ENCODE measurements at regions not wholly inside any gene's neighbourhood (a gene's known extent, or its start where the extent isn't known, plus 50 kb on each side); places are given as distances from the start of the nearest gene placed in this dataset.

GRCh38 chr16:72349719-72350118, 177.8 kb upstream of the PMFBP1 start:
- Mint-ChIP-seq H3K27ac (ENCODE audit: low read depth) (no peak overlapping the region), H3K4me1 (no peaks in the 10 kb centered on the region), H3K27me3 (no peaks in the 10 kb centered on the region), H3K9me3 (no peaks in the 10 kb centered on the region), H3K4me3 (no peak overlapping the region), H3K36me3 (ENCODE audit: insufficient read depth) (peaks cover 3% of the 10 kb centered on the region)
- DNase-seq (ENCODE audit: low spot score in 2 of 2) (no peak), ATAC-seq (replicated peaks; ENCODE audit: extremely low read depth, poor library complexity, severe bottlenecking) (no peak)

- ATAC-seq (replicated peaks; ENCODE audit: extremely low read depth, poor library complexity, severe bottlenecking) (no peak), DNase-seq (ENCODE audit: low spot score in 2 of 2) (no peak)
- H3K36me3 Mint-ChIP-seq (ENCODE audit: insufficient read depth) = no peaks in the 10 kb centered on the region
- H3K27ac Mint-ChIP-seq (ENCODE audit: low read depth) = no peak overlapping the region
- peaks cover 21% of the 10 kb centered on the region for H3K9me3 Mint-ChIP-seq
- H3K4me1 Mint-ChIP-seq = no peaks in the 10 kb centered on the region
- H3K4me3 Mint-ChIP-seq = no peak overlapping the region
- H3K27me3 Mint-ChIP-seq = no peaks in the 10 kb centered on the region
These were observed 161.0 kb upstream of the PMFBP1 start for GRCh38 chr16:72332926-72333325.

- DNase-seq (ENCODE audit: low spot score in 2 of 2) = no peak
- H3K9me3 Mint-ChIP-seq = peaks cover 32% of the 10 kb centered on the region
- no peak for ATAC-seq (replicated peaks; ENCODE audit: extremely low read depth, poor library complexity, severe bottlenecking)
- H3K4me1 Mint-ChIP-seq = no peaks in the 10 kb centered on the region
- no peak overlapping the region for H3K27ac Mint-ChIP-seq (ENCODE audit: low read depth)
- H3K36me3 Mint-ChIP-seq (ENCODE audit: insufficient read depth) = no peaks in the 10 kb centered on the region
- H3K27me3 Mint-ChIP-seq = no peaks in the 10 kb centered on the region
- no peak overlapping the region for H3K4me3 Mint-ChIP-seq
These were observed 152.6 kb upstream of the PMFBP1 start for GRCh38 chr16:72324578-72324977.

- Mint-ChIP-seq H3K9me3 (peaks cover 28% of the 10 kb centered on the region), H3K4me3 (no peak overlapping the region), H3K27ac (ENCODE audit: low read depth) (no peak overlapping the region), H3K36me3 (ENCODE audit: insufficient read depth) (no peaks in the 10 kb centered on the region), H3K4me1 (no peaks in the 10 kb centered on the region), H3K27me3 (no peaks in the 10 kb centered on the region)
- no peak for DNase-seq (ENCODE audit: low spot score in 2 of 2)
- no peak for ATAC-seq (replicated peaks; ENCODE audit: extremely low read depth, poor library complexity, severe bottlenecking)
These were observed 145.5 kb upstream of the PMFBP1 start for GRCh38 chr16:72317446-72317845.

GRCh38 chr16:72313903-72314302, 141.9 kb upstream of the PMFBP1 start:
- ATAC-seq (replicated peaks; ENCODE audit: extremely low read depth, poor library complexity, severe bottlenecking) (no peak), DNase-seq (ENCODE audit: low spot score in 2 of 2) (no peak)
- H3K4me3 Mint-ChIP-seq = no peak overlapping the region
- H3K36me3 Mint-ChIP-seq (ENCODE audit: insufficient read depth) = no peaks in the 10 kb centered on the region
- no peak overlapping the region for H3K27ac Mint-ChIP-seq (ENCODE audit: low read depth)
- no peaks in the 10 kb centered on the region for H3K4me1 Mint-ChIP-seq
- peaks cover 15% of the 10 kb centered on the region for H3K9me3 Mint-ChIP-seq
- H3K27me3 Mint-ChIP-seq = no peaks in the 10 kb centered on the region

GRCh38 chr16:72312828-72313227, 140.9 kb upstream of the PMFBP1 start:
- H3K9me3 Mint-ChIP-seq = peaks cover 19% of the 10 kb centered on the region
- H3K36me3 Mint-ChIP-seq (ENCODE audit: insufficient read depth) = no peaks in the 10 kb centered on the region
- DNase-seq (ENCODE audit: low spot score in 2 of 2) (no peak), ATAC-seq (replicated peaks; ENCODE audit: extremely low read depth, poor library complexity, severe bottlenecking) (no peak)
- no peak overlapping the region for H3K4me3 Mint-ChIP-seq
- H3K27ac Mint-ChIP-seq (ENCODE audit: low read depth) = no peak overlapping the region
- H3K4me1 Mint-ChIP-seq = no peaks in the 10 kb centered on the region
- no peaks in the 10 kb centered on the region for H3K27me3 Mint-ChIP-seq

- Mint-ChIP-seq H3K4me3 (no peak overlapping the region), H3K36me3 (ENCODE audit: insufficient read depth) (no peaks in the 10 kb centered on the region), H3K27ac (ENCODE audit: low read depth) (no peak overlapping the region), H3K27me3 (no peaks in the 10 kb centered on the region), H3K9me3 (peaks cover 23% of the 10 kb centered on the region), H3K4me1 (no peaks in the 10 kb centered on the region)
- ATAC-seq (replicated peaks; ENCODE audit: extremely low read depth, poor library complexity, severe bottlenecking) (no peak), DNase-seq (ENCODE audit: low spot score in 2 of 2) (no peak)
These were observed 139.5 kb upstream of the PMFBP1 start for GRCh38 chr16:72311426-72311825.

GRCh38 chr16:72309001-72309400, 137.0 kb upstream of the PMFBP1 start:
- DNase-seq (ENCODE audit: low spot score in 2 of 2) (no peak), ATAC-seq (replicated peaks; ENCODE audit: extremely low read depth, poor library complexity, severe bottlenecking) (no peak)
- no peak overlapping the region for H3K4me3 Mint-ChIP-seq
- H3K4me1 Mint-ChIP-seq = no peaks in the 10 kb centered on the region
- H3K36me3 Mint-ChIP-seq (ENCODE audit: insufficient read depth) = no peaks in the 10 kb centered on the region
- peaks cover 21% of the 10 kb centered on the region for H3K9me3 Mint-ChIP-seq
- H3K27me3 Mint-ChIP-seq = no peaks in the 10 kb centered on the region
- H3K27ac Mint-ChIP-seq (ENCODE audit: low read depth) = no peak overlapping the region

GRCh38 chr16:72308396-72308795, 136.4 kb upstream of the PMFBP1 start:
- DNase-seq (ENCODE audit: low spot score in 2 of 2) (no peak), ATAC-seq (replicated peaks; ENCODE audit: extremely low read depth, poor library complexity, severe bottlenecking) (no peak)
- no peak overlapping the region for H3K4me3 Mint-ChIP-seq
- no peaks in the 10 kb centered on the region for H3K27me3 Mint-ChIP-seq
- H3K36me3 Mint-ChIP-seq (ENCODE audit: insufficient read depth) = no peaks in the 10 kb centered on the region
- H3K27ac Mint-ChIP-seq (ENCODE audit: low read depth) = no peak overlapping the region
- H3K4me1 Mint-ChIP-seq = no peaks in the 10 kb centered on the region
- peaks cover 24% of the 10 kb centered on the region for H3K9me3 Mint-ChIP-seq

- Mint-ChIP-seq H3K9me3 (peaks cover 15% of the 10 kb centered on the region), H3K36me3 (ENCODE audit: insufficient read depth) (no peaks in the 10 kb centered on the region), H3K4me1 (no peaks in the 10 kb centered on the region), H3K27ac (ENCODE audit: low read depth) (no peak overlapping the region), H3K27me3 (no peaks in the 10 kb centered on the region), H3K4me3 (no peak overlapping the region)
- ATAC-seq (replicated peaks; ENCODE audit: extremely low read depth, poor library complexity, severe bottlenecking) (no peak), DNase-seq (ENCODE audit: low spot score in 2 of 2) (no peak)
These were observed 130.4 kb upstream of the PMFBP1 start for GRCh38 chr16:72302332-72302731.

GRCh38 chr16:72301523-72302236, 129.7 kb upstream of the PMFBP1 start:
- Mint-ChIP-seq H3K27ac (ENCODE audit: low read depth) (no peak overlapping the region), H3K4me3 (no peak overlapping the region), H3K9me3 (peaks cover 12% of the 10 kb centered on the region), H3K4me1 (no peaks in the 10 kb centered on the region), H3K36me3 (ENCODE audit: insufficient read depth) (no peaks in the 10 kb centered on the region), H3K27me3 (no peaks in the 10 kb centered on the region)
- DNase-seq (ENCODE audit: low spot score in 2 of 2) = no peak
- no peak for ATAC-seq (replicated peaks; ENCODE audit: extremely low read depth, poor library complexity, severe bottlenecking)

- peaks cover 12% of the 10 kb centered on the region for H3K9me3 Mint-ChIP-seq
- H3K27me3 Mint-ChIP-seq = no peaks in the 10 kb centered on the region
- DNase-seq (ENCODE audit: low spot score in 2 of 2) = no peak
- H3K4me3 Mint-ChIP-seq = no peak overlapping the region
- no peak for ATAC-seq (replicated peaks; ENCODE audit: extremely low read depth, poor library complexity, severe bottlenecking)
- no peak overlapping the region for H3K27ac Mint-ChIP-seq (ENCODE audit: low read depth)
- no peaks in the 10 kb centered on the region for H3K36me3 Mint-ChIP-seq (ENCODE audit: insufficient read depth)
- H3K4me1 Mint-ChIP-seq = no peaks in the 10 kb centered on the region
These were observed 128.9 kb upstream of the PMFBP1 start for GRCh38 chr16:72300892-72301291.

- H3K9me3 Mint-ChIP-seq = peaks cover 7% of the 10 kb centered on the region
These were observed 127.8 kb upstream of the PMFBP1 start for GRCh38 chr16:72299684-72300243.

More at GRCh38 chr16:72299684-72300243, 127.8 kb upstream of the PMFBP1 start:
- Mint-ChIP-seq H3K27ac (ENCODE audit: low read depth) (no peak overlapping the region), H3K4me3 (no peak overlapping the region), H3K4me1 (no peaks in the 10 kb centered on the region), H3K27me3 (no peaks in the 10 kb centered on the region), H3K36me3 (ENCODE audit: insufficient read depth) (no peaks in the 10 kb centered on the region)
- DNase-seq (ENCODE audit: low spot score in 2 of 2) (no peak), ATAC-seq (replicated peaks; ENCODE audit: extremely low read depth, poor library complexity, severe bottlenecking) (no peak)
